Lower lobe of right lung (tissue), 2 donors: ENCODE measurements at regions not wholly inside any gene's neighbourhood (a gene's known extent, or its start where the extent isn't known, plus 50 kb on each side); places are given as distances from the start of the nearest gene placed in this dataset.
"Not testable (repeated sequence)": the region's sequence is repeated elsewhere in the genome, so short reads cannot be mapped to it uniquely, and the experiment has no call there.

ENCODE experiments used
- ATAC-seq, 2 donors: fragments of 200-7000 bp; cut with Tn5 transposase; one replicate each; pipeline ENCODE4 v1.9.1; 2020 to 2022; ENCODE audit warnings: mild to moderate bottlenecking in 2 of 2, moderate library complexity in 2 of 2
- DNase-seq: peaks from one replicate; pipeline ENCODE4 v3.0.0-alpha.2; 2020
- H3K27ac ChIP-seq: fragments of 200-600 bp; one replicate; pipeline ENCODE4 v1.8.0; 2022
- H3K27me3 ChIP-seq: fragments of 200-600 bp; one replicate; pipeline ENCODE4 v1.8.0; 2022; ENCODE audit warnings: low read depth
- H3K36me3 ChIP-seq: fragments of 200-600 bp; one replicate; pipeline ENCODE4 v1.8.0; 2022; ENCODE audit warnings: mild to moderate bottlenecking
- H3K4me1 ChIP-seq: fragments of 200-600 bp; one replicate; pipeline ENCODE4 v1.8.0; 2022
- H3K4me3 ChIP-seq: fragments of 200-600 bp; one replicate; pipeline ENCODE4 v1.8.0; 2022; ENCODE audit warnings: mild to moderate bottlenecking
- H3K9me3 ChIP-seq: fragments of 200-600 bp; one replicate; pipeline ENCODE4 v1.8.0; 2022
- CTCF ChIP-seq: fragments of 200-600 bp; IDR thresholded peaks from one replicate; pipeline ENCODE4 v1.8.0; 2022; ENCODE audit warnings: antibody characterized with exemption, mild to moderate bottlenecking
- intact Hi-C: fragments of 100-400 bp; cut with DNase I; formaldehyde crosslinking; loops from one replicate; pipeline ENCODE4 v1.11.0; 2022
- donor health status: DM: no; HTN: yes; CAD: no; lungs with severe emphysema.

GRCh38 chr4:104022831-104023230, 303.0 kb upstream of the TACR3 start:
- ATAC-seq: no peak
- DNase-seq: no peak
- Histone ChIP-seq H3K4me1 (no peaks in the 10 kb centered on the region), H3K36me3 (no peaks in the 10 kb centered on the region), H3K27ac (no peak overlapping the region), H3K9me3 (no peaks in the 10 kb centered on the region), H3K27me3 (no peaks in the 10 kb centered on the region), H3K4me3 (no peak overlapping the region)
- intact Hi-C loops: no loop called here
- no peak for TF ChIP-seq CTCF

- DNase-seq (no peak), ATAC-seq (no peak)
- Histone ChIP-seq H3K9me3 (no peaks in the 10 kb centered on the region), H3K4me3 (no peak overlapping the region), H3K36me3 (no peaks in the 10 kb centered on the region), H3K4me1 (no peaks in the 10 kb centered on the region), H3K27me3 (no peaks in the 10 kb centered on the region), H3K27ac (no peak overlapping the region)
- intact Hi-C loops: no loop called here
- TF ChIP-seq CTCF: no peak
Measured at GRCh38 chr4:104022226-104022625, 302.4 kb upstream of the TACR3 start.

- H3K27me3 ChIP-seq: no peaks in the 10 kb centered on the region
- no peak for DNase-seq
- ATAC-seq: no peak
Measured at GRCh38 chr4:104020641-104021040, 300.9 kb upstream of the TACR3 start.

GRCh38 chr4:104017213-104017612, 297.4 kb upstream of the TACR3 start:
- no peak overlapping the region for H3K4me3 ChIP-seq
- H3K36me3 ChIP-seq: no peaks in the 10 kb centered on the region
- H3K4me1 ChIP-seq: no peaks in the 10 kb centered on the region
- H3K27ac ChIP-seq: no peak overlapping the region
- ATAC-seq (no peak), DNase-seq (no peak)
- TF ChIP-seq CTCF: no peak
- intact Hi-C loops: no loop called here
- no peaks in the 10 kb centered on the region for H3K27me3 ChIP-seq
- H3K9me3 ChIP-seq: no peaks in the 10 kb centered on the region

More at GRCh38 chr4:104020641-104021040, 300.9 kb upstream of the TACR3 start:
- no peaks in the 10 kb centered on the region for H3K4me1 ChIP-seq
- no peaks in the 10 kb centered on the region for H3K36me3 ChIP-seq
- H3K4me3 ChIP-seq: no peak overlapping the region
- no peaks in the 10 kb centered on the region for H3K9me3 ChIP-seq
- H3K27ac ChIP-seq: no peak overlapping the region
- TF ChIP-seq CTCF: no peak
- intact Hi-C loops: no loop called here

GRCh38 chr4:104015680-104016079, 295.9 kb upstream of the TACR3 start:
- TF ChIP-seq CTCF: no peak
- Histone ChIP-seq H3K9me3 (no peaks in the 10 kb centered on the region), H3K27me3 (no peaks in the 10 kb centered on the region), H3K27ac (no peak overlapping the region), H3K36me3 (no peaks in the 10 kb centered on the region), H3K4me3 (no peak overlapping the region), H3K4me1 (no peaks in the 10 kb centered on the region)
- intact Hi-C loops: no loop called here
- DNase-seq (no peak), ATAC-seq (no peak)

- H3K27me3 ChIP-seq: no peaks in the 10 kb centered on the region
- TF ChIP-seq CTCF: no peak
- peaks cover 2% of the 10 kb centered on the region for H3K9me3 ChIP-seq
- no peak overlapping the region for H3K27ac ChIP-seq
- no peaks in the 10 kb centered on the region for H3K36me3 ChIP-seq
- no peak for DNase-seq
- intact Hi-C loops: no loop called here
- H3K4me1 ChIP-seq: no peaks in the 10 kb centered on the region
- no peak overlapping the region for H3K4me3 ChIP-seq
- ATAC-seq: no peak
Measured at GRCh38 chr4:104010722-104011121, 290.9 kb upstream of the TACR3 start.

- H3K4me1 ChIP-seq, H3K27ac ChIP-seq, ATAC-seq, H3K4me3 ChIP-seq, H3K36me3 ChIP-seq, H3K27me3 ChIP-seq, intact Hi-C loops, DNase-seq, H3K9me3 ChIP-seq: not testable (repeated sequence)
Measured at GRCh38 chr4:104002318-104002717, 282.5 kb upstream of the TACR3 start.
